Subcutaneous abdominal adipose tissue (tissue), 5 donors: ENCODE measurements at regions not wholly inside any gene's neighbourhood (a gene's known extent, or its start where the extent isn't known, plus 50 kb on each side); places are given as distances from the start of the nearest gene placed in this dataset.

Experiments used
- H3K27ac ChIP-seq: one replicate; pipeline ENCODE4 v1.7.0; 2013; ENCODE audit warnings: low read depth, mild to moderate bottlenecking, inconsistent platforms, low read length, moderate library complexity
- H3K27me3 ChIP-seq, 5 donors: one replicate each; pipeline ENCODE4 v1.7.0; 2013; ENCODE audit warnings: low read length in 5 of 5, inconsistent platforms in 1 of 5; ENCODE audit not compliant: control insufficient read depth in 5 of 5, insufficient read depth in 4 of 5
- H3K36me3 ChIP-seq, 5 donors: one replicate each; pipeline ENCODE4 v1.7.0; 2013; ENCODE audit warnings: low read length in 5 of 5; ENCODE audit not compliant: control insufficient read depth in 5 of 5, insufficient read depth in 5 of 5
- H3K4me1 ChIP-seq, 5 donors: one replicate each; pipeline ENCODE4 v1.7.0; 2013; ENCODE audit warnings: low read length in 5 of 5, mild to moderate bottlenecking in 3 of 5, moderate library complexity in 1 of 5; ENCODE audit not compliant: control insufficient read depth in 5 of 5, insufficient read depth in 5 of 5
- H3K4me3 ChIP-seq, 5 donors: one replicate each; pipeline ENCODE4 v1.7.0; 2013; ENCODE audit warnings: low read length in 5 of 5, low read depth in 1 of 5
- H3K9ac ChIP-seq, 5 donors: one replicate each; pipeline ENCODE4 v1.7.0; 2013; ENCODE audit warnings: low read length in 5 of 5, mild to moderate bottlenecking in 4 of 5, moderate library complexity in 3 of 5
- H3K9me3 ChIP-seq, 5 donors: one replicate each; pipeline ENCODE4 v1.7.0; 2013; ENCODE audit warnings: low read length in 5 of 5; ENCODE audit not compliant: control insufficient read depth in 5 of 5
- donor health status: healthy.
- donor health status: healthy.
- donor health status: healthy.
- donor health status: healthy.
- donor health status: healthy.

DNA sequence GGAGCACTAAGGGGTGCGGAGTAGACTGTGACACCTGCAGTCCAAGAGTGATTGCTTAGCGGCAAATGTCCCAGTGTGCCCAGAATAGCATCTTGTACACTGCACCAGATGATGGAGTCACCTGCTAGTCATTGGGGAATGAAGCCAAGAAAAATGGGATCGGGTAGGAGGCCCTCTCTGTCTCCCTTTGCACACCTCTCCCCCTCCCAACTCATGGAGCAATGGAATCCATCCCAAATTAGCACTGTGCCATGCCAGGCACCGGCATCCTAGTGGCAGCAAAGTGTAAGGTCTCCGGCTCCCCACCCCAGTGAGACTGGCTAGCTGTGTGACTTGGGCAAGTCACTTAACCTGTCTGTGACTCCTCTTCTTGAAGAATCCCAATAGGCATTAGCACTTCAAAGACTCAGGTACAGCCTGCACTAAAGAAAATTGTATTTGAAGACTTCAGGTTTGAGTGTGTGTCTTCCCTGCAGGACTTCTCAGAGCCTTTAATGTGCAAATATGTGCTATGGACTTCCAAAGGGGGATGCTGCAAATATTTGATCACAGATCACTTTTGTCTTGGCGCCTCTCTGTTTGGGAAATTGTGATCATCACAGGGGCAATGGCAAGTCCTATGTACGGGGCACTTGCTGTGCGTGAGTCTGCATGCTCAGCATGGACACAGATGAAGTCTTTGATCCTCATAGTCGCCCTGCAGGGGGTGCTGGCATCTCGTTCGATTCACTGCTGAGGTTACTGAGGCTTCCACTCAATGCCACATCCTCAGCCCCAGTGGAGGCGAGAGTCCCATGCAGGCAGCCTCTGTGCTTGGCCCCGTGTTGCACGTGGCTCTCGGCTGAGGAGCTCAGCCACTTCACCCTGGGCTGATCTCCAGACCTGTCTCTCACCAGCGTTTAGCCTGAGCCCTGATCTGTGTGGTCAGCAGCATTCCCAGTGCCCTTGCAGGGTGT lies 272.9 kb upstream of the C1orf174 start:
- no peaks in the 10 kb centered on the region for H3K9me3 ChIP-seq
- no peak overlapping the region for H3K27ac ChIP-seq
- no peaks in the 10 kb centered on the region for H3K36me3 ChIP-seq
- H3K4me1 ChIP-seq = peaks cover 5 to 21% (median 17%) of the 10 kb centered on the region in 5 donors
- peaks cover 0 to 11% (median 2%) of the 10 kb centered on the region in 5 donors for H3K27me3 ChIP-seq
- H3K9ac ChIP-seq = no peak overlapping the region
- H3K4me3 ChIP-seq = no peak overlapping the region

GRCh38 chr1:4173731-4174130 lies 273.7 kb upstream of the C1orf174 start:
- Histone ChIP-seq H3K4me3 (no peak overlapping the region), H3K27me3 (peaks cover 0 to 11% (median 7%) of the 10 kb centered on the region in 5 donors), H3K27ac (no peak overlapping the region), H3K36me3 (no peaks in the 10 kb centered on the region), H3K9ac (no peak overlapping the region), H3K4me1 (peaks cover 5 to 21% (median 17%) of the 10 kb centered on the region in 5 donors), H3K9me3 (no peaks in the 10 kb centered on the region)

- Histone ChIP-seq H3K27ac (no peak overlapping the region), H3K4me3 (no peak overlapping the region), H3K4me1 (peaks cover 5 to 21% (median 17%) of the 10 kb centered on the region in 5 donors), H3K9ac (no peak overlapping the region), H3K9me3 (no peaks in the 10 kb centered on the region), H3K27me3 (peaks cover 0 to 11% (median 7%) of the 10 kb centered on the region in 5 donors), H3K36me3 (no peaks in the 10 kb centered on the region)
These were observed 274.5 kb upstream of the C1orf174 start for GRCh38 chr1:4174291-4175200.

DNA sequence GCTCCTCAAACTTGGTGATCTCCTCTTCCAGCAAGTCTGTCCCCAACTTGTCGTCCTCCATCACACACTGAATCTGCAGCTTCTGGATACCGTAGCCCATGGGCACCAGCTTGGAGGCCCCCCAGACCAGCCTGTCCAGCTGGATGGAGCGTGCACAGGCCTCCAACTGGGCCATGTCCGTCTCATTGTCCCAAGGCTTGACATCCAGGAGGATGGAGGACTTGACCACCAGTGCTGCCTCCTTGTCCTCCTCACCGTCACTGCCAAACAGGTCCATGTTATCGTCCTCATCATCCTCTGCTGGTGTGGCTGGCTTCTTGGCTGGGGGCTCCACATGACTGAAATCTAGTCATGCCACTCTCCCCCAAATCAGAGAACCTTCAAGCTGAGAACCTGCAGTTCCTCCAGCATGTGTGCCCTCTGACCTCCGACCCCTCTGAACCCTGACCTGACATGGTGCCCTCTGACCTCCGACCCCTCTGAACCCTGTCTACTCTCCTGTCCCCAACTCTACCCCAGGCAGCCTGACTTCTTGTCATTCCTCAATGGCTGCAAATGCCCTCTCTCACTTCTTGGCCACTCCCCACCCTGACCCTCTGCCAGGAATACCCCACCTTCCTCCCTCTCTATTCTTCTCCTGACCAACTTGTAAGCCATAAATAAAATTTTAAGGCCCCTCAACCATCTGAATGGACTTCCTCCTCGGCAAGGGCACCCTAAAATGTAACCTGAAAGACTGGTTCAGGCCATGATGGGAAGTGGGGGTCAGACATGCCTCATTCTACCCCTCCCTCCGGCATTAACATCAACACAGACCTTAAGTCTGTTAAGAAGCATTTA lies 275.7 kb upstream of the C1orf174 start:
- Histone ChIP-seq H3K27me3 (peaks cover 0 to 11% (median 7%) of the 10 kb centered on the region in 5 donors), H3K4me3 (no peak overlapping the region), H3K9me3 (no peaks in the 10 kb centered on the region), H3K9ac (no peak overlapping the region), H3K4me1 (peaks cover 5 to 14% (median 13%) of the 10 kb centered on the region in 5 donors), H3K27ac (no peak overlapping the region), H3K36me3 (no peaks in the 10 kb centered on the region)

GRCh38 chr1:4176841-4177240 lies 276.8 kb upstream of the C1orf174 start:
- Histone ChIP-seq H3K36me3 (no peaks in the 10 kb centered on the region), H3K4me1 (peaks cover 0 to 3% (median 2%) of the 10 kb centered on the region in 5 donors), H3K27me3 (peaks cover 0 to 11% (median 7%) of the 10 kb centered on the region in 5 donors), H3K4me3 (no peak overlapping the region), H3K9me3 (no peaks in the 10 kb centered on the region), H3K9ac (no peak overlapping the region), H3K27ac (no peak overlapping the region)

DNA sequence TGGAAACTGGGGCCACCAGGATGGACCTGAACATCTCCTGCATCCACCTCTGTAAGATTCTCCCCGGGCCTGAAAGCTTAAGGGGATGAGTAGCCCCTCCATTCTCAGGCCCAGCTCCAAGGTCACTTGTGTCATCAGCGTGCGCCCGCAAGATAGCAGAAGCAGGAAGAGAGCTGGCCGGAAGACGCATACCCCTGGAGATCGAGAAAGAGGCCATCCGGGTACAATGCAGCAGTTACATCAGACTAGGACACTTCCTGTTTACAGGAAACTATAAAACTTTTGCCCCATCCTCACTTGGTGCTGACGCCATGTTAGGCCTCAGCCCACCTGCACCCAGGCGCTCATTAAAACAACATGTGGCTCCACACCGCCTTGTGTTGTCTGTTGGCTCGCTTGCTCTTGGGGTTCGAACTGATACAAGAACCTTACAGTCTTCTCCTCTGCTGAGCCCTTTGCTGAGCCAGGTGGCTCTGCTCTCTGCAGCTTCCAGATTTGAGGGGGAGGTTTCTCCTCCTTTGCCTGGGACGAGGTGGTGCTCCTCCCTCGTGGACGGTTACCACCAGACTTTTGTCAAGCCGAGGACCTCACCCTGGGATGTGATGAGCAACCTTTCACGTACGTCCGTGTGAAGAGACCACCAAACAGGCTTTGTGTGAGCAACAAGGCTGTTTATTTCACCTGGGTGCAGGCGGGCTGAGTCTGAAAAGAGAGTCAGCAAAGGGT lies 277.5 kb upstream of the C1orf174 start:
- H3K4me3 ChIP-seq = no peak overlapping the region
- H3K4me1 ChIP-seq = no peaks in the 10 kb centered on the region
- no peak overlapping the region for H3K9ac ChIP-seq
- no peaks in the 10 kb centered on the region for H3K36me3 ChIP-seq
- H3K27me3 ChIP-seq = peaks cover 0 to 10% (median 7%) of the 10 kb centered on the region in 5 donors
- H3K9me3 ChIP-seq = no peaks in the 10 kb centered on the region
- no peak overlapping the region for H3K27ac ChIP-seq

- peaks cover 0 to 10% (median 0%) of the 10 kb centered on the region in 5 donors for H3K27me3 ChIP-seq
- H3K9ac ChIP-seq = no peak overlapping the region
- no peaks in the 10 kb centered on the region for H3K9me3 ChIP-seq
- no peaks in the 10 kb centered on the region for H3K36me3 ChIP-seq
- H3K27ac ChIP-seq = no peak overlapping the region
- no peaks in the 10 kb centered on the region for H3K4me1 ChIP-seq
- H3K4me3 ChIP-seq = no peak overlapping the region
These were observed 278.5 kb upstream of the C1orf174 start for GRCh38 chr1:4178501-4179113.

- no peak overlapping the region for H3K27ac ChIP-seq
- H3K27me3 ChIP-seq = peaks cover 0 to 8% (median 0%) of the 10 kb centered on the region in 5 donors
- no peak overlapping the region for H3K4me3 ChIP-seq
- no peak overlapping the region for H3K9ac ChIP-seq
- H3K36me3 ChIP-seq = no peaks in the 10 kb centered on the region
- H3K4me1 ChIP-seq = no peaks in the 10 kb centered on the region
- H3K9me3 ChIP-seq = no peaks in the 10 kb centered on the region
These were observed 280.1 kb upstream of the C1orf174 start for GRCh38 chr1:4179914-4180735.
